Pons (tissue), 1 donor: ENCODE measurements at regions not wholly inside any gene's neighbourhood (a gene's known extent, or its start where the extent isn't known, plus 50 kb on each side); places are given as distances from the start of the nearest gene placed in this dataset.
A peak's percentile ranks its signal among the peaks of the same experiment; 100 is the strongest.

Experiments
- DNase-seq: peaks from one replicate; pipeline ENCODE4 v3.0.0-alpha.2; 2016; ENCODE audit warnings: low spot score

DNA sequence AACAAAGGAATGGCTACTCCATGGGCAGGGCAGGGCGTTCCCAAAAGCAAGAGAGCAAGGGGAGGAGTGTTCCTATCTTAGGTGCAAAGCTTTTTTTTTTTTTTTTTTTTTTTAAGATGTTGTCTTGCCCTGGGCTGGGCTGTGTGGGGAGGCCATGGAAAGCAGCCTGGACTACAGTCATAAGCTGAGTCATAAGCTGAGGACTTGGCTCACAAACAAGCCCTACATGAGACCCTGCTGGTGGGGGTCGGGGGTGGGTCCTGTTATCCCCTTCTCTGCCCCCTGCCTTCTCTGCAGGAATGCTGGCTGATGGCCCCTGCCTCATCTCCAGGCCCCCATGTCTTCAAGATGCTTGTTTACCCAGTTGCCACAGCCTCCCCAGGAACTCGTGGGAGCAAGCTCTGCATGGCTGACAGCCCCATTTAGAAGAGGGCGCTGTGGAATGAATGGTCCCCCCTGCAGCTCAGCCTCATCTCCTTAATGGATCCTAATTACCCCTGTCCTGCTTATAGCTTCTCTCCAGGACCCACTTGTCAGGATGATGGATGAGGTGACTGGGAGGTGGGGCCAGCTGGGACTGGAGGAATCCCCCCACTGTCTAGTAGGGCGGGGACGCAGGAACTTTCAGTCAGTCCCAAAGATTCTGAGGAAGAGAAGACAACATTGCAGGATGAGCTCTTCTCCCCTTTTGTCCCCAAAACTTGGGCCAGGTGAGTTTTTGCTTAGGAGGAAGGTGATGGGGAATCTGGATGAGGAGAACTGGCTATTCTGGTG lies 340.8 kb upstream of the PODXL start:
- DNase-seq = no peak

DNA sequence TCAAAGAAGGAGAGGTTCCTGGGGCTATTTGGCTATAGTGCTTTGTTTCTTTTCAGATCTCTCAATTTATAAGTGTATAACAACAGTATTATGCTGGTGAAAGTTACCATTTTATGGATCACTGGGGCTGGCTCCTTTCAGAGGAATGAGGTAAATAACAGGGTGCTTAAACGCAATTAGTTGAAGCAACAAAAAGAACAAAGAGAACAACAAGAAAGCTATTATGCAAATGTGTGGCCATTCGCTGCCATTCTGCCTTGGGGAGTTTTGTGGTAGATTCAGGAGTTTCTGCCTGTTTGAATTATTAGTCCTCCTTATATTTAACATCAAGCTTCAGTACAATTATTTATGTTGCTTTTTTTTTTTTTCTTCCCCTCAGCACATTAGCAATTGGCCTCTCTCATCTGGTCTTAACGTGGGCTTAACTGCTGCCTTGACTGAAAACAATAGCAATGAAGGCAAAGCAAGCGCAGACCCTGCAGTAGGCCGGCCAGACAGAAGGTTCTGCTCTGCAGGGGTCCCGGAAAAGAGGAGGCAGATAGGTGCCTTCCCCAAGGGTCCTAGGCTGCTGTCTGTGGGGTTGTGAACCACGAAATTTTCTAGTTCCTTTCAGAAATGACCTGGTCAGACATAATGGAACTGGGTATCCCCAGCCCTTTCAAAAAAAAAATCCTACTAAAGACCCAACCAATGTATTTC lies 339.9 kb upstream of the PODXL start:
- no peak for DNase-seq

GRCh38 chr7:131895541-131896164 lies 339.2 kb upstream of the PODXL start:
- DNase-seq = no peak

DNA sequence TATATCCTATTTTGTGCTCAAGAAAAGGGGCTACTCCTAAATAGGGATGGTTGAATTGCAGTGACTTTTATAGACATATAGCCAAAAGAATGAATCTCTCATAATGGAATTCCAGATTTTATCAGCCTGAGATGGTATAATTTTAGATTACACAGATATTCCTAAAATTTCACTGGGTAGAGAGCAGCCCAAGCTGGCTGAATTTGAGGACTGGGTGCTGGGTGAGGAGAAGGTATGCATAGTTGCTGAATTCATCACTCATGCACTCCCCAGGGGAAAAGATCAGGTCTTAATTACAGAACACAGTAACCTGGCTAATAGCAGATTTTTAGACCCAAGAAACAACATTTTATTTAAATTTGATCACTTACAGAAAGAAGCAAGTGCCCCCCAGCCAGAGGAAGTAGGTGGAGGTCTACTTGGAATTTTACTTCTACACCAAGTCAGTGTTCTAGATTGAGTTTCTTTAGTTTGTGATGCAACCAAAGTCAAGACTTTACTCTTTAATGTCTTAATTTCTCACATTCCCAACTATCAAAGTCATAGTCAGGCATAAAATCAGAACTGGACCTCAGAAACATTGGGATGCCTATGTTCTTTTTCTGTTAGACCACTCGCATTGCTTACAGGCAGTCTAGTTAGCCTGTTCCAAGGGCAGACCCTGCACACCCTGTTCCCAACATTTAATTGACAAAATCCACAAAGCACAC lies 337.4 kb upstream of the PODXL start:
- DNase-seq = no peak

DNA sequence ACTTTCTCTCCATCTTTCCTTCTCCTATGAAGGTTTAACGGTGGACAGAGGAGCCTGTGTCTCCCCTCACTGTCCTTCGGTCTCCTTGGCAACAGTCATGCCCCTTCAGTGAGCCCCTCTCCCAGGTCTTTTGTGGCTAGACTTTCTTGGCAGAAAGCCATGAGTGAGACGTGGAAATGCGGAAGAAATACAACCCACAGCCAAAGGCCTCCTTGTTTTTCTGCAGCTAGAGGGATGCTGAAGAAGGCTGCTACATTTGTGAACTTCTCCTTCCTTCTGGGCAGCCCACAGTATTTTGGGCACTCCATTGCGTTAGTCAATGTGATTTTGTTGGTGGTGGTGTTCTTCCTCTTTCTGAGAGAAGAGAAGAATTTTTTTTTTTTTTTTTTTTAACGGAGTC lies 333.7 kb upstream of the PODXL start:
- DNase-seq = peak; percentile 73

- DNase-seq = no peak
Observed at GRCh38 chr7:131889572-131890150, 333.2 kb upstream of the PODXL start.

- no peak for DNase-seq
Observed at GRCh38 chr7:131883769-131884168, 327.3 kb upstream of the PODXL start.

GRCh38 chr7:131883196-131883595 lies 326.8 kb upstream of the PODXL start:
- DNase-seq = no peak

- DNase-seq = no peak
Observed at GRCh38 chr7:131882321-131882720, 325.9 kb upstream of the PODXL start.

DNA sequence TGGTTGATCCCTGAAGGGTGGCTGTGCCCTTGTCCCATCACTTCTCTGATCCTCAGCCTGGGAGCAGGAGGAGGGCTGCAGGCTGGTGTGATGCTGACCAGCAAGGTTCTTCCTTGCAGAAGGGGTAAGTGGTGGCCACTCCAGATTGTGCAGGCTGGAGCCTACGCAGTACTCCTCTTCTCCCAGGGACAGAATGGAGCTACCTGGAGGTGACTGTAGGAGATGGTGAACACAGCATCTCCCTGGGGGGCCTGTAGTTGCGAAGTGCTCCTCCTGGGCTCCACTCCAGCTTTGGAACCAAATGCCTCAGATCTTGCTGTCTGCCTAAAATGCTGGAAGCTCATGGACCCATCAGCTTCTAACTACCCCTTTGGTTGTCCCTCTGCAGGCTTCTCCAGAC lies 323.6 kb upstream of the PODXL start:
- no peak for DNase-seq

DNA sequence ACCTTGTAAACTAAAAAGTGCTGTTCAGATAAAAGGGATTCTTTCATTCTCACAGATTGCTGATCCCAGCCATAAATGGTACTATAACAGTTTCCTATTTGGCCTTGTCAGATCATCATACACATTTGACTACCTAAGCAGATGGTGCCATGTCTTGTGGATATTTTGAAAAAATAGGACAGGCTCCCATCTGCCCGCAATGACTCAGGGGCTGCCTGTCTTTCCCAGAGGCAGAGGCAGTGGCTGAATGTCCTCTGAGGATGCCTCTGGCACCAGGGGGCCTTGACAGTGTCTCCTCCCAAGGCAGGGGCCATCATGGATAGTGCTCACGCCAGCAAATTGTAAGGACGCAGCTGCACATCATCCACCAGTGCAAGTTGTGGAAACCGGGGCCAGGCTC lies 323.0 kb upstream of the PODXL start:
- no peak for DNase-seq

GRCh38 chr7:131878777-131879176 lies 322.3 kb upstream of the PODXL start:
- no peak for DNase-seq

GRCh38 chr7:131873581-131873980 lies 317.2 kb upstream of the PODXL start:
- no peak for DNase-seq

- DNase-seq = no peak
Observed at GRCh38 chr7:131869986-131870385, 313.6 kb upstream of the PODXL start.

DNA sequence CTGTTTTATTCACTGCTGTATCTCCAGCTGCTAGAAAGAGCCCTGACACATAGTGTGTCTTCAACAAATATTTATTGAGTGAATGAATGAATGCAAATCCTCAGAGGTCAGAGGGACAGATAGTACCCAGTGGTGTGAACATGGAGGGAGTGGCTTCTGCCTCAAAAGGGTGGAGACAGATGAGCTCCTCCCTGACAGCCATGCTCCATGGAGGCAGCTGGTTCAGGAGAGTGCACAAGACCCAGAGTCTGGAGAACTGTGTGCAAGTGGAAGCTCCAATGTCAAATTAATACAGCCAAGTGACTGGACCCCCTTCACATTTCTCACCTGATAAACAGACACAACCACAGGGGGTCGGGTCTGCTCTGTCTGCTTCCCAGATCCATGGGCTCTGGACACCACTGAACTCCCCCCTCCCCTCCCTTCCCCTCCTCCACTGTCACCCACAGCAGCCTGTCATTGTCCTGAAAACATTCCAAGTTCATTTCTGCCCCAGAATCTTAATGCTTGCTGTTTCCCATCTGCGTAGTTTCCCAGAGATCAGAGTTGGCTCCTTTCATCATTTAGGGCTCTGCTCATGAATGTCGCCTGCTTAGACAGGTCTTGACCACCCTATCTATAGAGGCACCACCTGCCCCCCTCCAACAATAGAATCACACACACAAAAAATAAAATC lies 312.9 kb upstream of the PODXL start:
- no peak for DNase-seq

GRCh38 chr7:131867461-131867860 lies 311.0 kb upstream of the PODXL start:
- DNase-seq = no peak

DNA sequence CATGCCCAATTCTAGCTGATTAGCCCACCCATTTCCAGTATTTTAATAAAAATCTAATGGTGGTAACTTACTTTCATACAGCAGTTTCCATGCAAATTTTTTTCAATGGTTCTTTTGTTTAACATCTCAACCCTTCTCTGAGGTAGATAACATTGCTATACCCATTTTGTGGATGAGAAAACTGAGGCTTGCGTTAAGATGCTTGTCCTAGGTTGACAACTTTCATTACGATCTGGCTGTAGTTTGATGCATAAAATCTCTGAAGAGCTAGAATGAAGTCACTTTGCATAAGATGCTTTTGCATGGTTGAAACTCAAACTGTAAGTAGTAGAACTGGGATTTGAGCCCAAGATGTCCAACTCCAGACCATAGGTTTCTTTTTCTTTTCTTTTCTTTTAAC lies 309.5 kb upstream of the PODXL start:
- no peak for DNase-seq

- no peak for DNase-seq
Observed at GRCh38 chr7:131861620-131862346, 305.4 kb upstream of the PODXL start.

DNA sequence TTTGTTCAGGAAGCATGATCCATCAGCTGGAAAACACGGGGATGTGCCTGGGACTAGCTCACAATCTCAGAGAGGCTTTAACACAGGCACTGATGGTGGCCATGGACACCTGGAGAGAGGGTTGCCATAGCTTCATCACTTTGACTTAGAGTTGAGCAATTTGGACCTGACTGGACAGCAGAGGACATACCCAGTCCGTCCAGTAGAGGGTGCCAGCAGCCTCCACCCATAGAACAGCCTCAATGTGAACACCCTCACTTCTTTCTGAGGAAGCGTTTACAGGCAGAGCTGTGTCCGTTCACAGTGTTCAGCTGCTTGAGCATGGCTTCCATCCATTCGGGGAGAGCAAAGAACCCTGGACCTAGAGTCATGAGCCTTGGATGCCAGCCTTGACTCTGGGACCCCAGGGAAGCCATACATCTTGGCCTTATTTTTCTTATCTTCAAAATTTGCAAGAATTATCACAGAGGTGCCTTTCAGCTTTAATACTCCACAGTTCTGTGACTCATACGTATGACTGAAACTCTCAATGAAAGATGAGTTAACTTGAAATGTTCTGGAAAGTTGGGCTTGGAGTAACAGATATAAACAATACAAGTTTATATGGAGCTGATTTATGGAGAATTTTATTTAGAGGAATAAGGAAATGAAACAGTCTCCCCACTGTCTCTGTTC lies 302.9 kb upstream of the PODXL start:
- DNase-seq = peak; percentile 62

DNA sequence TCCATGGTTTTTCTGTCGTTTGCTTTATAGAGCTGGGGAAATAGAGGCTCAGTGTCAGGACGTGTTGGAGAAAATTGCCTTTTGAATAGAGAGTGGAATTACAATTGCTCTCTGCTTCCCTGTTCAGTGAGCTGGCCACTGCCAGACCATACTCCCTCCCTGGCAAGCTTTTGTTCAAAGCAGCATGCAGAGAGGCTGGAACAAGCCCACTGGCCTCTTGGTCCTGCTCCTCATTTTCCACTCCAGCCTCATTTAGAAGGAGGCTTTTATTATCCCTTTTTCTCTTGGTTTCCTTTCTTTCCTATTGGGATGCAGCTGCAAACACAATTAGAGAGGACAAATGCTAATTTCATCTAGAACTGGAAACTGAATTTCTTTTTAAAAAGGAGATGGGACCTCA lies 302.2 kb upstream of the PODXL start:
- no peak for DNase-seq
